Activated CD4-positive, alpha-beta T cell treated with anti-CD3 and anti-CD28 coated beads, Interleukin-2, amount 50 U/mL, for 24 hours (primary cell): ENCODE measurements at regions not wholly inside any gene's neighbourhood (a gene's known extent, or its start where the extent isn't known, plus 50 kb on each side); places are given as distances from the start of the nearest gene placed in this dataset.

Experiments
- DNase-seq, 2 donors: peaks; one replicate each; pipeline ENCODE4 v3.0.0-alpha.2; 2020; ENCODE audit warnings: low read depth in 1 of 2, low spot score in 1 of 2

- DNase-seq: no peak
Measured at GRCh38 chr16:55261301-55261700, 62.7 kb upstream of the IRX6 start.

DNA sequence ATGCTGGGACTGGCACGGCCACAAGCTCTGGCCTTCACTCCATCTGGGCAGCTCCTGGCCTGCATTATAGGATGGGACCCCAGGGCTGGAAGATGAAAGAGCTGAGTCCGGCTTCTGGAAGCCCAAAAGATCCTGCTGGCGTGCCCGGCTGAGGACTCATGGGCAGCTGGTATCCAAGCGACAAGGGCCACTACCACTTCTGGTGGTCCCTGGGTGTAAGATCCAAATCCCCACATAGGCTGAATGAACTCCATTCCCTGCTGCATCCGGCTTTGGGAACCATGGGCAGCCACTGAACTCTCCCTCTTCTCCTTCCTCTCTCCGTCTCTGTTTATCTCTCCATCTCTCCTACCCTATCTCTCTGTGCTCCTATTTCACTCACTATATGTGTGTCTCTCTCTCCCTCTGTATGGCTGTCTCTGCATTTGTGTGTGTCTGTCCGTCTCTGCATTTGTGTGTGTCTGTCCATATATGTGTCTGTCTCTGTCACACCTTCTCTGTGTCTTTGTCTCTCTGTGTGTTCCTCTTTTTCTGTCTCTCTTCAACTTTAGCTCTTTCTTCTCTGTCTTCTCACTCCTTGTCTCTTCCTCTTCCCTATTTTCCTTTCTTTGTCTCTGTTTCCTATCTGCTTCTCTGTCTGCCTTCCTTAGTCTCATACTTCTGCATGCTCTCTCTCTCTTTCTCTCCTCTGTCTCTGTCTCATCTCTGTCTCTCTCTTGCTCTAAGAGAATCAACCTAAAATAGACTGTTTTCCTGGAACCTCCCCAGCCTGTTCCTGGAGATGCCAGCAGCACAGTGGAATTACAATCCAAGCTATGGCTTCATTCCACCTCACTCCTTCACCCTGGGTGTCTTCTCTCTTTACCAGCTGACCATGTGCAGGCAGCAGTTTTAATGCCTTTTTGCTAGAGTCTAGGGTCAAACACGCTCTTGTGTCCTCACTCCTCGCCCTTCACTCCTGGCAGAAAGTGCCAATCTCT lies 60.4 kb upstream of the IRX6 start:
- no peak for DNase-seq

- DNase-seq: no peak
Measured at GRCh38 chr16:55264949-55265348, 59.1 kb upstream of the IRX6 start.

- no peak for DNase-seq
Measured at GRCh38 chr16:55265926-55266325, 58.1 kb upstream of the IRX6 start.

- DNase-seq: no peak
Measured at GRCh38 chr16:55271945-55272513, 52.0 kb upstream of the IRX6 start.

- DNase-seq: no peak
Measured at GRCh38 chr16:55272744-55273143, 51.3 kb upstream of the IRX6 start.

DNA sequence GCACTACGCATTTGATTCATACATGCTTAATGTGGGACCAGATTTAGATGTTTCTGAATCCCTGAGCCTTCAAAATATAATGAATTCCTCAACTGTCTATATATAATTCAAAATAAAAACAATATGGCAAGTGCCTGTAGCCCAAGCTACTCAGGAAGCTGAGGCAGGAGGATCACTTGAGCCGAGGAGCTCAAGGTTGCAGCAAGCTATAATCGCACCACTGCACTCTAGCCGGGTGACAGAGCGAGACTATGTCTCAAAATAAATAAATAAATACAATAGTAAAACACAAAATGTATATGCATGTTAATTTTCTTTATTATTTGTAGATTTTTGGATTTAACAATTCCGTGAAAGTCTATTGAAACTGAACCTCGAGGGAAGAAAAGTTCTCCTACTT lies 50.6 kb upstream of the IRX6 start:
- DNase-seq: no peak

DNA sequence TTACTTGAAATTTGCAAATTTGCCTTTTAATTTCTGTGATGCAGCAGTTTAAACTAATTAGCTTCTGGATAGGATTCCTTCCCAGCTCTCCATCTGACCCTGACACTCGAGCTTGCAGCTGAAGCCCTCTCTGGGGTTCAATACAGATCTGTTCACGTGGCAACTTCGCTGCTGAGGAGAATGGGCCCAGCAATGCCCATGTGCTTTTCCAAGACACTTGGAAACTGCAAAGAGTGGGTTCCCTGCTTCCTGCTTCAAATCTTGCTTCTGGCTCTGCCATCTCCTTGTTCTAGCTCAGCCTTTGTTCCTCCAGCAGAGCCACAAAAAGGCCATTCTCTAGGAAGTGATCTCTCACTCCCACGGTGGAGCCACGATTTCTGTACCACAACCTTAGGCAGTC lies 50.0 kb upstream of the IRX6 start:
- DNase-seq: no peak
